HK-2 (cell line): ENCODE measurements at regions not wholly inside any gene's neighbourhood (a gene's known extent, or its start where the extent isn't known, plus 50 kb on each side); places are given as distances from the start of the nearest gene placed in this dataset.
A peak's percentile ranks its signal among the peaks of the same experiment; 100 is the strongest.

Experiments used
- DNase-seq: peaks from one replicate; pipeline ENCODE4 v3.0.0-alpha.2; 2018; ENCODE audit not compliant: unreplicated experiment

GRCh38 chr4:19999276-19999675 lies 252.4 kb upstream of the SLIT2 start:
- no peak for DNase-seq

DNA sequence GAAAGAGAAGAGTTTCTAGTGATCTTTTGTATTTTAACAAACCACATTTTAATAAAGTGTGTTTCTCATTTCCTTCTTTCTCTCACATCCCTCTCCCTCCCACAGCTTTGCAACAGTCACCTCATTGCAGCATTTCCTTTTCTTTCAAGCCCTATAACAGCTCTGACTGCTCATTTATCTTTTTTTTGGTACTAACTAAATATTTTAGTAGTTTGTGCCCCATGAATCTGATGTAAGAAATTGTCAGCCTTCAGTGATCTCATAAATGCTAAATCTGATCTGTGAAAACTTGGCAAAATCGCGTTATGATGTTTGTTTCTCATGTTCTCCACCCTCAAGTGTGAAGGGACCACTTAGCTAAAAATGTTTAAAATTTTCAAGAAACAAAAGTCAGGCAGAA lies 258.5 kb upstream of the SLIT2 start:
- no peak for DNase-seq

DNA sequence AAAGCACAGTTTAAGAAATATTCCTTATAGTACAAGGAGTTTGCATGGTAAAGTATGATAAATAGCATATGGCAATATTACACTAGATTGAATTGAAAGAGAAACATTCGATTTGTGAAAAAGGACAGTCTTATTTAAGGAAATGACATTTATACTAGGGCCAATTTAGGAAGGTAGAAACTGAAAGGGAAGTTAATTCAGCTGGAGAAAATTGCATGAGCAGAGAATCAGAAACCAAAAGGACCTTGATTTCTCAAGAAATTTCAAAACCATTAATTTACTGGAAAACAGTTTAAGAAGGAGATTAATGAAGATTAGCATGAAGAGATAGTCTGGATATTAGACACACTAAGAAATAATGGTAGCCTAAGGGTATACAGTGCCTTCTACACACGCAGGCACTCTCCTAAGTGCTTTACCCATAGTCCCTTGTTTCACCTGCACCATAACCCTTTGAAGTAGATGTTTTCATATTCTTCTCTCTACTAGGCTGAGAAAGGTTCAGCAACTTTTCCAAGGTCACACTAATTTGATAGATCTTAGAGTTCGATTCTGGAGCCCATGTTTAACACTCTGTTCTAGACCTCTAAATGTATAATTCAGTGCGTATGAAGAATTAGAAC lies 259.1 kb upstream of the SLIT2 start:
- no peak for DNase-seq

- no peak for DNase-seq
Measured at GRCh38 chr4:19987746-19988145, 264.0 kb upstream of the SLIT2 start.

DNA sequence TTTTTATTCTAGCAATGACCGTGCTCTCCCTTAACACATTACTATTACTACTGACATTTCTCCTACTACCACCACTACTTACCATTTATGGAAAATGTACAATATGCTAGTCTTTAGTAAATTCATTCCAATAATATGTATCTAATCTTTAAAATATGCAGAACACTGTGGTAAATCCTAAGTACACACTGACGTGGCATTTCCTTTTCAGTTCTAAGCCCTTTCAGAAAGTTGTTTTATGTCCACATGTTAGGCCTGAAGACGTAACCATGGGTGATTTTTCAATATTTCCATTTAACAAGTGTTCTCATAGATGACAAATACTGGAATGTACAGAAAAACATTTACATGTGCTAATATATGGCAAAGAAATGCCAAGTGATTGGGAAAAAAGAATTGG lies 268.6 kb upstream of the SLIT2 start:
- DNase-seq: no peak

DNA sequence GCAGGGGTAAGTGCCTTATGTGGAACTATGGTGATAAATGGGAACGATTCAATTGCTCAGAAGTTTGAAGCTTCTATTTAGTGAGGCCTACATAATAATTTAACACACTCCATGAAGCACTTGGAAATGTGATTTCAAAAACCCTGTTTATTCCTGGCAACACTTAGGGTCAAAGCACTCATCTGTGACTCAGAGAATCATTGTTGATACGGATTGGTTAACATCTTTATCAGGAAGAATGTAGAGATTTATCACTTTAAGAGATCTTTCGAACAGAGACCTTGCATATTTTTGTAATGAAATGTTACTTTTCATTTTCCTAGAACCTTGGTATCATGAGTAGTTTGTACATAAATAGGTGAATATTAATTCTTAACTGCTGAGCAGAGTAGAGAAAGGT lies 269.1 kb upstream of the SLIT2 start:
- no peak for DNase-seq

DNA sequence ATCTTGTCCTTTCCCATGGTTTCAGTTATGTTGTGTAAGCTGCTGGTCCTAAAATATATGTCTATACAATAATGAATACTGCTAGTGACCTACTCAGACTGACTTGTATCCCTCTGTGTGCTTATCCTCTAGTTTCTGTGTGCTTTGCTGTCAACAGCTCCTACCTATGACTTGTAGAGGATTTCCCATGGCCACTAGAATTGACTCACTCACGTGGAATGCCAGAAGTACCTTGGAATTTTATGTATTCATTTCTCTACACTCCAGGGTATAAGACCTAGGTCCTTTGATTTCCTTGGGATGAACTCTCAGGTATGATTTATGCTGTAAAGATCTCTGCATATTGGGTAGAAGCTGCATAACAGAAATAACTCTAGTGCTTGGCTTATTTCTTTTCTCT lies 279.9 kb upstream of the SLIT2 start:
- DNase-seq: peak; percentile 18

- no peak for DNase-seq
Measured at GRCh38 chr4:19969492-19969891, 282.2 kb upstream of the SLIT2 start.

GRCh38 chr4:19961091-19961490 lies 290.6 kb upstream of the SLIT2 start:
- no peak for DNase-seq

- no peak for DNase-seq
Measured at GRCh38 chr4:19958848-19959247, 292.9 kb upstream of the SLIT2 start.

GRCh38 chr4:19947349-19947748 lies 304.4 kb upstream of the SLIT2 start:
- no peak for DNase-seq

GRCh38 chr4:19945979-19946380 lies 305.7 kb upstream of the SLIT2 start:
- DNase-seq: peak; percentile 43

DNA sequence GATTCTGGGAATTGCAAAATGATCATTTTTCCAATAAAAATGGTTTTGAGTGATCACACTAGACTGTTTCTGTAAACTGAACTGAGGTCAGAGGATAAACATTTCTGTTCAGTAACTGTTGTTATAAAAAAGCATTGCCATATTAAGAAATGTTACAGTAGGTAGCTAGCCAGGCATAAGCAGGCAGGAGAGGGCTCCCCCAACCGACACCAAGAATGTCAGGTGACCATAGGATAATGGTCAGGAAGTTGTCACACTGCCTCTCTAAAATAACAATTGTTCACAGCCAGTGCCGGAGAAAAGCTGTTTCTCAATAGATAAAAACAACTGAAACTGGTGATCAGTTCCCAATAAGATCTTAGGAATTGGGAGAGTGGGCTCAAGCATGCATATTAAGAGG lies 306.2 kb upstream of the SLIT2 start:
- peak; percentile 20 for DNase-seq

DNA sequence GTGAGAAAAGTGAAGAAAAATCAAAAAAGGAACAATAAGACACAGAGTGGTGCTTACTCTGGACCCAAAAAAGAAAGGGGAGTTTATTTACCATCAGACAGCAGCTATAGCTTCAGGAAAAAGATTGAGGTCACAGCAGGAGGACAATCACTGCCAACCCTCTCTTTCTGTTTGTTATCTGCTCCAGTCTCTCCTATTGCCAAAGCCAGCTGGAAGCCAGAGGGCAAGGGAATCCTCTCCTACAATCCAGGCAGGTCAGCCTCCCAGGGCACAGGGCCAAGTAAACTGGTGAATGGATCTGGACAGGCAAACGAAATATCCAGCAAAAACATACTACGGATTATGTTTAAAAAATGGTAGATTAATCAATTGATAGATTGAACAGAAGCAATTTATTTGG lies 306.9 kb upstream of the SLIT2 start:
- DNase-seq: no peak

DNA sequence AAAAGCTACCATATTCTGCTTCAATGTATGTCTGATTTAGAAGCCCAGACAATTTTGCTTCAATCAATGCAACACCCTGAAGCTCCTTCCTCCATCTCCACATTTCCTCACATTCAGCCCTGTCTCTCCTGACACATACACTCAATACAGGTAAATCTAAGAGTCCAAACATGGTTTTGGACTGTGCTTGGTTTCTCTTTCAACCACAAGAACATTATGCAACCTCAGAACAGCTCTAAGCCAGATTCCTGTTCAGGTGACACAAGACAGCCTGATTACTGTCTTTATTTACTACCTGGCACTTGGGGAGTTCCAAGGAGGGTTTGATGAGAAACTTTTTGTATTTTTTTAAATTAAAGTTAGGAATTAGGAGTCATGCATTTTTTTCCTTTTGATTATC lies 307.5 kb upstream of the SLIT2 start:
- no peak for DNase-seq

- no peak for DNase-seq
Measured at GRCh38 chr4:19941434-19941833, 310.3 kb upstream of the SLIT2 start.

- DNase-seq: no peak
Measured at GRCh38 chr4:19940861-19941260, 310.8 kb upstream of the SLIT2 start.

- no peak for DNase-seq
Measured at GRCh38 chr4:19936476-19936875, 315.2 kb upstream of the SLIT2 start.

DNA sequence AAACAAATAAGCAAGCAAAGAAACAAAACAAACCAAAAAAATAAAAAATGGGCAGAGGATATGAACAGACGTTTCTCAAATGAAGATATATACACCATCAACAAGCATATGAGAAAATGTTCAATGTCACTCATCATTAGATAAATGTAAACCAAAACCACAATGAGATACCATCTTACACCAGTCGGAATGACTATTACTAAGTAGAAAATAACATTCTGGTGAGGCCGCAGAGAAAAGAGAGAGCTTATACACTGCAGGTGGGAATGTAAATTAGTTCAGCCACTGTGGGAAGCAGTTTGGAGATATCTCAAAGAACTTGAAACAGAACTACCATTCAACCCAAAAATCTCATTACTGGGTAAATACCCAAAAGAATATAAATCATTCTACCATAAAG lies 321.0 kb upstream of the SLIT2 start:
- DNase-seq: no peak

DNA sequence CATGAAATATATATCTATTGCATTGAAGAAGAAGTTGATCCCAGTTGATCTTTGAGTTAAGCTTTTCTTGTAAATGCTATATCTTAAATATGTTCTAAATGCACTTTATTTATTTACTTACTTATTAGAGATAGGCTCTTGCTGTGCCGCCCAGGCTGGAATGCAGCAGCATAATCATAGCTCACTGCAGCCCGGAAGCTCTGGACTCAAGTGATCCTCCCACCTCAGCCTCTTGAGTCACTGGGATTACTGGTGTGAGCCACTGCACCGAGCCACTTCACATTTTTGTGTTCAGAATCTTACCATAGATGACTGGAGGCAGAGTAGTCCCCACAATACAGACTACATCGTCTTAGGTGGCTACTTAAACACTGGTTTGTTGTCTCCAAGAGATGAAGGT lies 324.3 kb upstream of the SLIT2 start:
- peak; percentile 67 for DNase-seq

- DNase-seq: no peak
Measured at GRCh38 chr4:19925516-19925915, 326.2 kb upstream of the SLIT2 start.

GRCh38 chr4:19924761-19925160 lies 326.9 kb upstream of the SLIT2 start:
- DNase-seq: no peak

DNA sequence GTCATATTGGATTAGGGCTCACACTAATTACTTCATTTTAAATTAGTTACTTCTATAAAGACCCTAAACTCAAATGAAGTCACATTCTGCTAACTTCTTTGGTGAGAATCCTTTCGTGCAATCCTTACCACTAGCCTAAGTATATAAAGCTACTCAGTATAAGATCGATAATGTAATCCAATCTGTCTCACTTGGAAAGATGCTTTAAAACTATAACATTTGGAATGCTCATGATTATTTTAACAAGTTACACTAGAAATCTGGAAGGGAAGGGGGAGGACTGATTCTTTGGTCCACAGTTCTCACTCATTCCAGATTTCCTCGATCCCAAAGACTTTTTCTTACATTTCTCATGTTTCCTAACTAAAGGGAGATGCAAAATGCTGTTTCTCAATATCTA lies 336.4 kb upstream of the SLIT2 start:
- no peak for DNase-seq

DNA sequence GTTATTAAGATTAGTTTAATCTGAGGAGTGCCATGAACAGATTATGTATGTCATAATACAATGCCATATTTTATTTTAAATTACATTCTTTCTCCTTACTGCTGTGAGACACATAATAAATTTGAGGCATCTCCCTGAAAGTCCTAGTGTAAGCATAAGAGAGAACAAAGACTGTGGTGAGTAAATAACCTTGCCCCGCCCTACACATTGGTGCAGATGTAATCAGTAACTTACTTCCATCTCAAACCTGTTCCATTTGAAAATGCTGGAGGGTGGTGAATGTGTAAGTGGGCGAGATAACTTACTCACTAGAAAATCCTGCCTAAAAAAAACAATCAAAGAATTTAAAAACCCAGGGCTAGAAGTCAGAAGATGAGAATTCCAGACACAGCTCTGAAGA lies 338.1 kb upstream of the SLIT2 start:
- DNase-seq: no peak
